Right kidney (tissue), 1 donor: ENCODE measurements at regions not wholly inside any gene's neighbourhood (a gene's known extent, or its start where the extent isn't known, plus 50 kb on each side); places are given as distances from the start of the nearest gene placed in this dataset.

Source experiments
- DNase-seq: peaks from one replicate; pipeline ENCODE4 v3.0.0-alpha.2; 2016

GRCh38 chr7:46155367-46155766 is 234.3 kb upstream of the IGFBP3 start:
- no peak for DNase-seq

- no peak for DNase-seq
Observed at GRCh38 chr7:46153951-46154787, 233.1 kb upstream of the IGFBP3 start.

- no peak for DNase-seq
Observed at GRCh38 chr7:46153583-46153950, 232.5 kb upstream of the IGFBP3 start.

- DNase-seq = no peak
Observed at GRCh38 chr7:46152696-46153095, 231.6 kb upstream of the IGFBP3 start.

- no peak for DNase-seq
Observed at GRCh38 chr7:46150721-46151120, 229.6 kb upstream of the IGFBP3 start.

GRCh38 chr7:46150202-46150601 is 229.1 kb upstream of the IGFBP3 start:
- DNase-seq = no peak

- no peak for DNase-seq
Observed at GRCh38 chr7:46147871-46148270, 226.8 kb upstream of the IGFBP3 start.

- DNase-seq = no peak
Observed at GRCh38 chr7:46146454-46147255, 225.6 kb upstream of the IGFBP3 start.

- DNase-seq = no peak
Observed at GRCh38 chr7:46145412-46145811, 224.3 kb upstream of the IGFBP3 start.

GRCh38 chr7:46143949-46144917 is 223.2 kb upstream of the IGFBP3 start:
- DNase-seq = no peak

GRCh38 chr7:46143421-46143820 is 222.3 kb upstream of the IGFBP3 start:
- no peak for DNase-seq

- no peak for DNase-seq
Observed at GRCh38 chr7:46139079-46139478, 218.0 kb upstream of the IGFBP3 start.

GRCh38 chr7:46137725-46138124 is 216.7 kb upstream of the IGFBP3 start:
- no peak for DNase-seq

GRCh38 chr7:46135557-46135956 is 214.5 kb upstream of the IGFBP3 start:
- DNase-seq = no peak

GRCh38 chr7:46134795-46135194 is 213.7 kb upstream of the IGFBP3 start:
- no peak for DNase-seq

GRCh38 chr7:46134385-46134784 is 213.3 kb upstream of the IGFBP3 start:
- DNase-seq = no peak

GRCh38 chr7:46133751-46134150 is 212.7 kb upstream of the IGFBP3 start:
- DNase-seq = no peak

- no peak for DNase-seq
Observed at GRCh38 chr7:46133072-46133471, 212.0 kb upstream of the IGFBP3 start.

- peak; percentile 35 for DNase-seq
Observed at GRCh38 chr7:46131916-46132795, 211.1 kb upstream of the IGFBP3 start.

GRCh38 chr7:46129831-46130230 is 208.8 kb upstream of the IGFBP3 start:
- no peak for DNase-seq

- DNase-seq = no peak
Observed at GRCh38 chr7:46127814-46128213, 206.7 kb upstream of the IGFBP3 start.
